NCI-H2196 treated with DMSO at 0.1 percent for 48 hours (cell line): ENCODE measurements at regions not wholly inside any gene's neighbourhood (a gene's known extent, or its start where the extent isn't known, plus 50 kb on each side); places are given as distances from the start of the nearest gene placed in this dataset.

Experiments used
- DNase-seq: peaks from one replicate; lab custom pipeline; 2025; ENCODE audit not compliant: unreplicated experiment; lab: John Stamatoyannopoulos, UW

GRCh38 chr1:68378296-68379084, 71.3 kb downstream of the RPE65 start:
- DNase-seq, result no peak

GRCh38 chr1:68377098-68377497, 72.7 kb downstream of the RPE65 start:
- DNase-seq, result no peak

- no peak for DNase-seq
Measured at GRCh38 chr1:68376441-68376840, 73.3 kb downstream of the RPE65 start.

GRCh38 chr1:68375919-68376318, 73.8 kb downstream of the RPE65 start:
- DNase-seq, result no peak

- no peak for DNase-seq
Measured at GRCh38 chr1:68373173-68373572, 76.6 kb downstream of the RPE65 start.

- DNase-seq, result no peak
Measured at GRCh38 chr1:68372487-68372886, 77.3 kb downstream of the RPE65 start.

GRCh38 chr1:68370101-68370915, 79.4 kb downstream of the RPE65 start:
- DNase-seq, result no peak

- no peak for DNase-seq
Measured at GRCh38 chr1:68366572-68366971, 83.2 kb downstream of the RPE65 start.

GRCh38 chr1:68365709-68366382, 83.9 kb downstream of the RPE65 start:
- no peak for DNase-seq

GRCh38 chr1:68363339-68363738, 86.4 kb downstream of the RPE65 start:
- DNase-seq, result no peak

- no peak for DNase-seq
Measured at GRCh38 chr1:68361346-68361910, 88.3 kb downstream of the RPE65 start.

- DNase-seq, result no peak
Measured at GRCh38 chr1:68359045-68359444, 90.7 kb downstream of the RPE65 start.

GRCh38 chr1:68358439-68358838, 91.3 kb downstream of the RPE65 start:
- no peak for DNase-seq

- DNase-seq, result no peak
Measured at GRCh38 chr1:68355614-68356013, 94.1 kb downstream of the RPE65 start.

GRCh38 chr1:68352202-68352601, 97.6 kb downstream of the RPE65 start:
- DNase-seq, result no peak

- no peak for DNase-seq
Measured at GRCh38 chr1:68347415-68347814, 102.3 kb downstream of the RPE65 start.

- DNase-seq, result no peak
Measured at GRCh38 chr1:68346188-68346808, 103.5 kb downstream of the RPE65 start.

GRCh38 chr1:68344208-68344607, 105.5 kb downstream of the RPE65 start:
- no peak for DNase-seq

GRCh38 chr1:68340951-68341350, 108.6 kb upstream of the WLS start:
- DNase-seq, result no peak

GRCh38 chr1:68339505-68339904, 107.2 kb upstream of the WLS start:
- DNase-seq, result no peak

- no peak for DNase-seq
Measured at GRCh38 chr1:68338081-68338480, 105.8 kb upstream of the WLS start.
